AG10803 (cell line): ENCODE measurements at regions not wholly inside any gene's neighbourhood (a gene's known extent, or its start where the extent isn't known, plus 50 kb on each side); places are given as distances from the start of the nearest gene placed in this dataset.

ENCODE experiments used
- DNase-seq: peaks from one replicate; pipeline ENCODE4 v3.0.0; 2010; ENCODE audit warnings: low read depth
- H3K4me3 ChIP-seq: 2 replicates; pipeline ENCODE4 v1.5.1; 2011; ENCODE audit warnings: mild to moderate bottlenecking, low read length, control low read depth
- TF ChIP-seq, protein P1 (sequence below): conservative IDR thresholded peaks from 2 replicates; pipeline ENCODE4 v1.5.1; 2011; ENCODE audit warnings: mild to moderate bottlenecking, low read length, control low read depth, inconsistent platforms

- TF ChIP-seq, protein P1, sequence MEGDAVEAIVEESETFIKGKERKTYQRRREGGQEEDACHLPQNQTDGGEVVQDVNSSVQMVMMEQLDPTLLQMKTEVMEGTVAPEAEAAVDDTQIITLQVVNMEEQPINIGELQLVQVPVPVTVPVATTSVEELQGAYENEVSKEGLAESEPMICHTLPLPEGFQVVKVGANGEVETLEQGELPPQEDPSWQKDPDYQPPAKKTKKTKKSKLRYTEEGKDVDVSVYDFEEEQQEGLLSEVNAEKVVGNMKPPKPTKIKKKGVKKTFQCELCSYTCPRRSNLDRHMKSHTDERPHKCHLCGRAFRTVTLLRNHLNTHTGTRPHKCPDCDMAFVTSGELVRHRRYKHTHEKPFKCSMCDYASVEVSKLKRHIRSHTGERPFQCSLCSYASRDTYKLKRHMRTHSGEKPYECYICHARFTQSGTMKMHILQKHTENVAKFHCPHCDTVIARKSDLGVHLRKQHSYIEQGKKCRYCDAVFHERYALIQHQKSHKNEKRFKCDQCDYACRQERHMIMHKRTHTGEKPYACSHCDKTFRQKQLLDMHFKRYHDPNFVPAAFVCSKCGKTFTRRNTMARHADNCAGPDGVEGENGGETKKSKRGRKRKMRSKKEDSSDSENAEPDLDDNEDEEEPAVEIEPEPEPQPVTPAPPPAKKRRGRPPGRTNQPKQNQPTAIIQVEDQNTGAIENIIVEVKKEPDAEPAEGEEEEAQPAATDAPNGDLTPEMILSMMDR = no peak
- no peak for DNase-seq
- H3K4me3 ChIP-seq = no peak overlapping the region
Observed at GRCh38 chr11:103591554-103591953, 444.9 kb upstream of the DDI1 start.

GRCh38 chr11:103594283-103594682 lies 442.2 kb upstream of the DDI1 start:
- no peak overlapping the region for H3K4me3 ChIP-seq
- DNase-seq = no peak
- TF ChIP-seq, protein P1 = no peak

DNA sequence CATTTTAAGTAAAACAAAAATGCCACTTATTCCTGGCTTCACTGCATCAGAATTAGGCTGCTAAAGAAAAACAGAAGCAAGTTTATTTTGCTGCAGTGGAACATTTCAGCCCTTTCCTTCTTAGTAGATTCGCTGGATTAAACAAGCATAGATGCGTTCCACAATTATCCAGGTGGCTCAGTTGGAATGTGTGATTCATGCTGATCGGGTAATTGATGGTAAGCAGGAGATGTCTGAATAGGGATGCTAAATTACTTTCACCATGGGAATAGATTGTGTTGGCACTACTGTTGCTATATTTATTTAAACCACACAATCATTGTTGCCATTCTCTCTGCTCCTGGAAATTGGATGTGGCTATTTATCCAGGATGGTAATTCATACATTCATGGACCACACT lies 440.1 kb upstream of the DDI1 start:
- TF ChIP-seq, protein P1 = no peak
- DNase-seq = no peak
- H3K4me3 ChIP-seq = no peak overlapping the region

- peak; percentile 76 for DNase-seq
- H3K4me3 ChIP-seq = no peak overlapping the region
- TF ChIP-seq, protein P1 = peak; percentile 98
Observed at GRCh38 chr11:103601225-103601846, 435.1 kb upstream of the DDI1 start.

GRCh38 chr11:103602840-103603239 lies 433.6 kb upstream of the DDI1 start:
- TF ChIP-seq, protein P1 = no peak
- no peak overlapping the region for H3K4me3 ChIP-seq
- DNase-seq = no peak

- DNase-seq = no peak
- no peak overlapping the region for H3K4me3 ChIP-seq
- TF ChIP-seq, protein P1 = no peak
Observed at GRCh38 chr11:103604310-103604709, 432.1 kb upstream of the DDI1 start.

DNA sequence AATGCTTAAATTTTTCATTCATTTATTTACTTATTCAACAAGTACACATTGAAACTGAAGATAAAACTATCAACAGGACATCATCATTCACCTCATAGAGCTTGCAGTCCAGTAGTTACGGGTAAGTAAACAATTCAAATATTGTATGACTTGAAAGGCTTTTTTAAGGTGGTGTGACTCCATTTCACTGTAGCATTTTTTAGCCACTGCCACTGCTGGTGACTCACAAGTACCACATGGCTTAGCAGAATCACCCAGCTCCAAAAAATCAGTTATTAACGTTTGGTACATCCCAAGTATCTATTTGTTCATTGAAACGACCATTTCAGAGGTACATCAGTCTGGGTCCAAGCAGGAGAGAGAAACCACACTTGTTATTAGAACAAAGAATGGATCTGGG lies 427.9 kb upstream of the DDI1 start:
- no peak overlapping the region for H3K4me3 ChIP-seq
- TF ChIP-seq, protein P1 = no peak
- DNase-seq = peak; percentile 52
